ENCODE measurements at regions not wholly inside any gene's neighbourhood (a gene's known extent, or its start where the extent isn't known, plus 50 kb on each side); places are given as distances from the start of the nearest gene placed in this dataset.

DNA sequence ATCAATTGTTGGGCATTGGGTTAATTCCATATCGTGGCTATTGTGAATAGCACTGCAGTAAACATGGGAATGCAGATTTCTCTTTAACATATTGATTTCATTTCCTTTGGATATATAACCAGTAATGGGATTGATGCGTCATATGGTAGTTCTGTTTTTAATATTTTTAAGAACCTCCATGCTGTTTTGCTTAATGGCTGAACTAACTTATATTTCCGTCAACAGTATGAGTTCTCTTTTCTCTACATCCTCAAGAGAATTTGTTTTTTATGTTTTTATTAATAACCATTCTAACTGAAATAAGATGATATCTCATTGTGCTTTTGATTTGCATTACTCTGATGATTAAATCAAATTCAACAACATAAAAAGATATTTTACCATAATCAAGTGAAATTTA, 228.5 kb upstream of the FSIP2 start:
- no peak for TF ChIP-seq CEBPB (IDR thresholded peaks at IDR 0.05; ENCODE audit: low read depth, low read length)
- TF ChIP-seq, protein P1, sequence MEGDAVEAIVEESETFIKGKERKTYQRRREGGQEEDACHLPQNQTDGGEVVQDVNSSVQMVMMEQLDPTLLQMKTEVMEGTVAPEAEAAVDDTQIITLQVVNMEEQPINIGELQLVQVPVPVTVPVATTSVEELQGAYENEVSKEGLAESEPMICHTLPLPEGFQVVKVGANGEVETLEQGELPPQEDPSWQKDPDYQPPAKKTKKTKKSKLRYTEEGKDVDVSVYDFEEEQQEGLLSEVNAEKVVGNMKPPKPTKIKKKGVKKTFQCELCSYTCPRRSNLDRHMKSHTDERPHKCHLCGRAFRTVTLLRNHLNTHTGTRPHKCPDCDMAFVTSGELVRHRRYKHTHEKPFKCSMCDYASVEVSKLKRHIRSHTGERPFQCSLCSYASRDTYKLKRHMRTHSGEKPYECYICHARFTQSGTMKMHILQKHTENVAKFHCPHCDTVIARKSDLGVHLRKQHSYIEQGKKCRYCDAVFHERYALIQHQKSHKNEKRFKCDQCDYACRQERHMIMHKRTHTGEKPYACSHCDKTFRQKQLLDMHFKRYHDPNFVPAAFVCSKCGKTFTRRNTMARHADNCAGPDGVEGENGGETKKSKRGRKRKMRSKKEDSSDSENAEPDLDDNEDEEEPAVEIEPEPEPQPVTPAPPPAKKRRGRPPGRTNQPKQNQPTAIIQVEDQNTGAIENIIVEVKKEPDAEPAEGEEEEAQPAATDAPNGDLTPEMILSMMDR (IDR thresholded peaks at IDR 0.05; ENCODE audit: control extremely low read depth in 1 of 3, insufficient read depth in 1 of 3, low read depth in 1 of 3, low read length in 3 of 3) = no peak
- no peak for TF ChIP-seq SP4 (IDR thresholded peaks at IDR 0.05; ENCODE audit: low read length)
- TF ChIP-seq RAD21 (IDR thresholded peaks at IDR 0.05 in 1 of 2, conservative IDR thresholded peaks at IDR 0.05 in 1 of 2; ENCODE audit: low read depth in 2 of 2, low read length in 2 of 2) = no peak
- no peak for TF ChIP-seq POLR2AphosphoS5 (IDR thresholded peaks at IDR 0.05; ENCODE audit: low read depth, low read length)

Data from H1 (cell line).